SK-N-SH (cell line): ENCODE measurements at regions not wholly inside any gene's neighbourhood (a gene's known extent, or its start where the extent isn't known, plus 50 kb on each side); places are given as distances from the start of the nearest gene placed in this dataset.

Source experiments
- CTCF ChIP-seq: fragments of 200-600 bp; sonication (generic); IDR thresholded peaks from 2 replicates; pipeline ENCODE4 v1.6.1; 2017; ENCODE audit warnings: antibody characterized with exemption, mild to moderate bottlenecking, moderate library complexity
- EP300 ChIP-seq, 2 experiments: IDR thresholded peaks; 2 replicates each; pipeline versions ENCODE4 v1.4.0 to v1.6.1; 2012; ENCODE audit warnings: borderline replicate concordance in 1 of 2, low read depth in 1 of 2, low read length in 1 of 2
- USF1 ChIP-seq: IDR thresholded peaks from 2 replicates; pipeline ENCODE4 v1.4.0; 2012; ENCODE audit warnings: low read depth, borderline replicate concordance

DNA sequence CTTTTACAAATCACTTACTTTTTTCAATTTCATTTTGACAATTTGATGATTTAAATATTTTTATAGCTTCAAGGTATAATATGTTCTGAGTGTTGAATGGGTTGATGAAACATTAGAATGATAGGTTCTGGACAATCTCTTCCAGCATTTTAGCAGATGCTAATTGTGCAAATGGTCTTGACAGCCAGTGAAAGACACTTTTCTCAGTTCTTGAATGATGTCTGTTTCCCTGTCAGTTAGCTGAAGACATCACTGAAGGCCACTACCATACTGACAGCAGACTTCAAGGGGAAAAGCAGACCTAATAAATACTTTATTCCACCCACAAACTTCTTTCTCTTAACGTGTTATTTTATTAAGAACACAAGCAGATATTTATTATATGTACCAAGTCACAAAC lies 498.6 kb downstream of the GRXCR1 start:
- TF ChIP-seq CTCF (no peak), USF1 (no peak), EP300 (IDR thresholded peaks at IDR 0.05; ENCODE audit: borderline replicate concordance in 1 of 2, low read depth in 1 of 2, low read length in 1 of 2) (no peak)
